WTC11 (cell line): ENCODE measurements at regions not wholly inside any gene's neighbourhood (a gene's known extent, or its start where the extent isn't known, plus 50 kb on each side); places are given as distances from the start of the nearest gene placed in this dataset.

Experiments used
- ATAC-seq: fragments of 200-7000 bp; cut with Tn5 transposase; 2 replicates; pipeline ENCODE4 v1.10.0; 2021; ENCODE audit warnings: mild to moderate bottlenecking, moderate library complexity
- CTCF ChIA-PET: fragments of 300-600 bp; sonication (Branson Sonifier 250); formaldehyde crosslinking; loops from one replicate; lab custom pipeline; 2021; ENCODE audit warnings: antibody characterized with exemption; lab: Charles Lee
- POLR2A ChIA-PET: fragments of 350-600 bp; sonication (Branson Sonifier 250); formaldehyde crosslinking; loops from one replicate; lab custom pipeline; 2021; ENCODE audit warnings: antibody characterized with exemption; lab: Charles Lee
- DNase-seq: peaks from one replicate; pipeline ENCODE4 v3.0.0; 2021; ENCODE audit warnings: low spot score
- H3K27ac Mint-ChIP-seq: 2 replicates; pipeline ENCODE4 v1.8.0; 2021; ENCODE audit warnings: mixed read lengths
- H3K27me3 Mint-ChIP-seq: 2 replicates; pipeline ENCODE4 v1.8.0; 2021; ENCODE audit warnings: low read depth, mild to moderate bottlenecking, moderate library complexity, mixed read lengths
- H3K36me3 Mint-ChIP-seq: 2 replicates; pipeline ENCODE4 v1.8.0; 2021; ENCODE audit warnings: mixed read lengths
- H3K4me1 Mint-ChIP-seq: 2 replicates; pipeline ENCODE4 v1.8.0; 2022; ENCODE audit warnings: mixed read lengths
- H3K4me3 Mint-ChIP-seq: 2 replicates; pipeline ENCODE4 v1.8.0; 2021; ENCODE audit warnings: mild to moderate bottlenecking, moderate library complexity, mixed read lengths
- H3K9me3 Mint-ChIP-seq: 2 replicates; pipeline ENCODE4 v1.8.0; 2021; ENCODE audit warnings: mixed read lengths
- AFF4 ChIP-seq: sonication (generic); formaldehyde crosslinking; IDR thresholded peaks from 2 replicates; pipeline ENCODE4 v1.8.1; 2023; ENCODE audit warnings: mild to moderate bottlenecking, missing genetic modification reagents, borderline replicate concordance
- AR ChIP-seq: fragments of 250-450 bp; sonication (Bioruptor Pico); IDR thresholded peaks from 2 replicates; pipeline ENCODE4 v1.9.0; 2021; ENCODE audit warnings: mild to moderate bottlenecking
- ARID4B ChIP-seq: sonication (generic); formaldehyde crosslinking; IDR thresholded peaks from 2 replicates; pipeline ENCODE4 v1.8.0; 2023; ENCODE audit warnings: missing genetic modification reagents, mild to moderate bottlenecking, borderline replicate concordance
- E2F1 ChIP-seq: sonication (generic); formaldehyde crosslinking; IDR thresholded peaks from 2 replicates; pipeline ENCODE4 v1.8.0; 2022; ENCODE audit warnings: mild to moderate bottlenecking, missing genetic modification reagents
- ELF4 ChIP-seq: sonication (generic); formaldehyde crosslinking; IDR thresholded peaks from 2 replicates; pipeline ENCODE4 v1.8.1; 2022; ENCODE audit warnings: low read depth, mild to moderate bottlenecking, moderate library complexity, missing genetic modification reagents
- ERG ChIP-seq: fragments of 250-450 bp; sonication (Bioruptor Pico); IDR thresholded peaks from 2 replicates; pipeline ENCODE4 v1.8.0; 2021; ENCODE audit warnings: mild to moderate bottlenecking
- FOXK1 ChIP-seq: sonication (generic); formaldehyde crosslinking; IDR thresholded peaks from 2 replicates; pipeline ENCODE4 v1.8.0; 2022; ENCODE audit warnings: mild to moderate bottlenecking, moderate library complexity, missing genetic modification reagents
- FOXP1 ChIP-seq: sonication (generic); formaldehyde crosslinking; IDR thresholded peaks from 2 replicates; pipeline ENCODE4 v1.8.0; 2022; ENCODE audit warnings: missing genetic modification reagents, mild to moderate bottlenecking, moderate library complexity, borderline replicate concordance
- HMGA2 ChIP-seq: fragments of 250-450 bp; sonication (Bioruptor Pico); IDR thresholded peaks from 2 replicates; pipeline ENCODE4 v1.4.0; 2021; ENCODE audit warnings: mild to moderate bottlenecking, moderate library complexity
- NR2C2 ChIP-seq: sonication (generic); formaldehyde crosslinking; IDR thresholded peaks from 2 replicates; pipeline ENCODE4 v1.8.0; 2022; ENCODE audit warnings: mild to moderate bottlenecking, missing genetic modification reagents
- NR3C1 ChIP-seq: sonication (generic); formaldehyde crosslinking; conservative IDR thresholded peaks from 2 replicates; pipeline ENCODE4 v1.8.1; 2023; ENCODE audit warnings: low read depth, mild to moderate bottlenecking, missing genetic modification reagents
- PRRX2 ChIP-seq: fragments of 250-450 bp; sonication (Bioruptor Pico); IDR thresholded peaks from 2 replicates; pipeline ENCODE4 v1.8.0; 2021; ENCODE audit warnings: mild to moderate bottlenecking
- RELA ChIP-seq: sonication (generic); formaldehyde crosslinking; IDR thresholded peaks from 2 replicates; pipeline ENCODE4 v1.8.1; 2022; ENCODE audit warnings: missing genetic modification reagents, mild to moderate bottlenecking, borderline replicate concordance
- SMAD3 ChIP-seq: sonication (generic); formaldehyde crosslinking; IDR thresholded peaks from 2 replicates; pipeline ENCODE4 v1.8.0; 2022; ENCODE audit warnings: missing genetic modification reagents, mild to moderate bottlenecking, borderline replicate concordance
- STAT6 ChIP-seq: sonication (generic); formaldehyde crosslinking; conservative IDR thresholded peaks from 2 replicates; pipeline ENCODE4 v1.8.1; 2023; ENCODE audit warnings: mild to moderate bottlenecking, low read depth, missing genetic modification reagents, moderate library complexity
- ZMAT4 ChIP-seq: fragments of 250-450 bp; sonication (Bioruptor Pico); IDR thresholded peaks from 2 replicates; pipeline ENCODE4 v1.9.0; 2021; ENCODE audit warnings: mild to moderate bottlenecking
- ZNF232 ChIP-seq: sonication (generic); formaldehyde crosslinking; IDR thresholded peaks from 2 replicates; pipeline ENCODE4 v1.8.0; 2022; ENCODE audit warnings: mild to moderate bottlenecking, missing genetic modification reagents
- ZNF317 ChIP-seq: sonication (generic); formaldehyde crosslinking; IDR thresholded peaks from 2 replicates; pipeline ENCODE4 v1.8.1; 2023; ENCODE audit warnings: low read depth, mild to moderate bottlenecking, moderate library complexity, missing genetic modification reagents, borderline replicate concordance

GRCh38 chr9:108040783-108041182 is 551.2 kb upstream of the KLF4 start:
- CTCF ChIA-PET: no interaction called here
- Mint-ChIP-seq H3K27ac (no peak overlapping the region), H3K9me3 (peaks cover 29% of the 10 kb centered on the region)
- TF ChIP-seq FOXP1 (CRISPR knock-in tag): no peak
- TF ChIP-seq AR: no peak
- TF ChIP-seq NR3C1 (CRISPR knock-in tag): no peak
- no peak for TF ChIP-seq ZNF232
- no peak for TF ChIP-seq RELA (CRISPR knock-in tag)
- no peak for TF ChIP-seq ELF4 (CRISPR knock-in tag)
- no peak for TF ChIP-seq AFF4 (CRISPR knock-in tag)
- TF ChIP-seq ERG (CRISPR knock-in tag): no peak
- no peak for TF ChIP-seq SMAD3 (CRISPR knock-in tag)
- TF ChIP-seq, all 79 proteins: peak for 0
- POLR2A ChIA-PET: no interaction called here
- no peak for DNase-seq
- Mint-ChIP-seq H3K4me3 (no peak overlapping the region), H3K36me3 (peaks cover 6% of the 10 kb centered on the region), H3K4me1 (peaks cover 12% of the 10 kb centered on the region), H3K27me3 (peaks cover 8% of the 10 kb centered on the region; the same call in 1 of the 2 replicates)
- no peak for ATAC-seq

GRCh38 chr9:108039493-108039892 is 549.9 kb upstream of the KLF4 start:
- POLR2A ChIA-PET: no interaction called here
- H3K36me3 Mint-ChIP-seq: peaks cover 6% of the 10 kb centered on the region
- peaks cover 8% of the 10 kb centered on the region; the same call in 1 of the 2 replicates for H3K27me3 Mint-ChIP-seq
- DNase-seq: no peak
- CTCF ChIA-PET: no interaction called here
- no peak overlapping the region for H3K27ac Mint-ChIP-seq
- ATAC-seq: no peak
- H3K4me3 Mint-ChIP-seq: no peak overlapping the region
- H3K9me3 Mint-ChIP-seq: peaks cover 28% of the 10 kb centered on the region
- H3K4me1 Mint-ChIP-seq: peaks cover 12% of the 10 kb centered on the region
- no peak for TF ChIP-seq ARID4B
- TF ChIP-seq ZNF317 (CRISPR knock-in tag): no peak
- no peak for TF ChIP-seq FOXK1 (CRISPR knock-in tag)
- no peak for TF ChIP-seq STAT6 (CRISPR knock-in tag)
- TF ChIP-seq ELF4 (CRISPR knock-in tag): no peak
- no peak for TF ChIP-seq PRRX2 (CRISPR knock-in tag)
- no peak for TF ChIP-seq HMGA2
- no peak for TF ChIP-seq ZMAT4 (CRISPR knock-in tag)
- no peak for TF ChIP-seq NR2C2 (CRISPR knock-in tag)
- no peak for TF ChIP-seq E2F1 (CRISPR knock-in tag)
